ENCODE measurements at regions not wholly inside any gene's neighbourhood (a gene's known extent, or its start where the extent isn't known, plus 50 kb on each side); places are given as distances from the start of the nearest gene placed in this dataset.

DNA sequence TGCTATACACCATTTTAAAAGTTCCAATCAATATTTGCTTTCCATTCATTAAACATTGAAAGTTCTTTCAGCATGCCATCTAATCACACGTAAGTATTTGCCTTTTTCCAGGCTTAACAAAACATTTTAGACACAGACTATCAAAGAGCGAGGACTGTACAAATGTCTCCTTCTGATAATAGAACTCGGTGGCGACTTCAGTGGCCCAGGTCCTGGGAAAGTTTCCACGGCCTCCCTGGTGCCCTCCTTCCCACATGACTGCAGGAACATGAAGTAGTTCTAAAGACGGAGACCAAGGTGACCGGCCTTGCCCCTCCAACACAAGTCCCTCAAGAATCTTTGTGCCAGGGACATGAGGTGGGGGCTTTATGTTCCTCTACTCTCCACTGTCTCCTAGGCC is 174.6 kb upstream of the KBTBD8 start:
- TF ChIP-seq, protein P1, sequence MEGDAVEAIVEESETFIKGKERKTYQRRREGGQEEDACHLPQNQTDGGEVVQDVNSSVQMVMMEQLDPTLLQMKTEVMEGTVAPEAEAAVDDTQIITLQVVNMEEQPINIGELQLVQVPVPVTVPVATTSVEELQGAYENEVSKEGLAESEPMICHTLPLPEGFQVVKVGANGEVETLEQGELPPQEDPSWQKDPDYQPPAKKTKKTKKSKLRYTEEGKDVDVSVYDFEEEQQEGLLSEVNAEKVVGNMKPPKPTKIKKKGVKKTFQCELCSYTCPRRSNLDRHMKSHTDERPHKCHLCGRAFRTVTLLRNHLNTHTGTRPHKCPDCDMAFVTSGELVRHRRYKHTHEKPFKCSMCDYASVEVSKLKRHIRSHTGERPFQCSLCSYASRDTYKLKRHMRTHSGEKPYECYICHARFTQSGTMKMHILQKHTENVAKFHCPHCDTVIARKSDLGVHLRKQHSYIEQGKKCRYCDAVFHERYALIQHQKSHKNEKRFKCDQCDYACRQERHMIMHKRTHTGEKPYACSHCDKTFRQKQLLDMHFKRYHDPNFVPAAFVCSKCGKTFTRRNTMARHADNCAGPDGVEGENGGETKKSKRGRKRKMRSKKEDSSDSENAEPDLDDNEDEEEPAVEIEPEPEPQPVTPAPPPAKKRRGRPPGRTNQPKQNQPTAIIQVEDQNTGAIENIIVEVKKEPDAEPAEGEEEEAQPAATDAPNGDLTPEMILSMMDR (IDR thresholded peaks at IDR 0.05 in 2 of 3, conservative IDR thresholded peaks at IDR 0.05 in 1 of 3; ENCODE audit: insufficient read depth in 2 of 3, low read depth in 1 of 3, low read length in 3 of 3), result no peak
- TF ChIP-seq FOXM1 (IDR thresholded peaks at IDR 0.05; ENCODE audit: low read depth) (no peak), FOXM1 (CRISPR knock-in tag; IDR thresholded peaks at IDR 0.05; ENCODE audit: low read depth) (no peak), RFX5 (IDR thresholded peaks at IDR 0.05; ENCODE audit: low read depth, low read length) (no peak), EZH2 (IDR thresholded peaks at IDR 0.05; ENCODE audit: borderline replicate concordance, low read depth, low read length) (no peak), POLR2A (conservative IDR thresholded peaks at IDR 0.05) (no peak), ZNF785 (CRISPR knock-in tag; IDR thresholded peaks at IDR 0.05) (no peak), CAMTA2 (CRISPR knock-in tag; conservative IDR thresholded peaks at IDR 0.05) (no peak)
